Stimulated activated CD4-positive, alpha-beta T cell treated with anti-CD3 and anti-CD28 coated beads, Interleukin-4, amount 100 ng/mL, for 24 hours (primary cell): ENCODE measurements at regions not wholly inside any gene's neighbourhood (a gene's known extent, or its start where the extent isn't known, plus 50 kb on each side); places are given as distances from the start of the nearest gene placed in this dataset.

Source experiments
- DNase-seq: peaks from one replicate; pipeline ENCODE4 v3.0.0-alpha.2; 2020

DNA sequence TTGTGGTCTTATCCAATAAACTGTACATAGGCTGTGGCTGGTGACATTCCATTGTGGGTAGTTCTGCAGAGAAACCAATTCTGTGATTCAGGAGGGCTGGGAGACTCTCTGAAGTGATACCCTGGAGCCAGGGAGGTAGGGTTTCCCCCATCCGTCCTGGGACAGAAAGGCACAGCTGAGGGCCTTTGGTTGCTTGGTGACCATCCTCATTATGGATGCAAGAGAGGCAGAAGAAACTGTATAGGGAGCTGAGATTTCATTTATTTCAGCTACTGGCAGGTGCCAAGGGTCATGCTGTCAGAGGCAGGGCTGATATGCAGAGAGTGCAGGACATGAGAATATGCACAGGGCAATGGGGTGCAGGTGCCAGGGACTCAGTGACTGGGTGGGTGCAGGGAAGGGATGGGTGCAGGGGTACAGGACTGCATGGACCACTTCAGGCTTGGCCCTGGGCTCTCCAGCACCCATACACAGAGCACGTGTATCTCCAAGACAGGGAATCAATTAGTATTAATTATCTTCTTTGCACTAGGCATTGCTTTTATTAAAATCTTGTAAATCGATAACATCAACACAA, 236.5 kb downstream of the ICE1 start:
- no peak for DNase-seq

DNA sequence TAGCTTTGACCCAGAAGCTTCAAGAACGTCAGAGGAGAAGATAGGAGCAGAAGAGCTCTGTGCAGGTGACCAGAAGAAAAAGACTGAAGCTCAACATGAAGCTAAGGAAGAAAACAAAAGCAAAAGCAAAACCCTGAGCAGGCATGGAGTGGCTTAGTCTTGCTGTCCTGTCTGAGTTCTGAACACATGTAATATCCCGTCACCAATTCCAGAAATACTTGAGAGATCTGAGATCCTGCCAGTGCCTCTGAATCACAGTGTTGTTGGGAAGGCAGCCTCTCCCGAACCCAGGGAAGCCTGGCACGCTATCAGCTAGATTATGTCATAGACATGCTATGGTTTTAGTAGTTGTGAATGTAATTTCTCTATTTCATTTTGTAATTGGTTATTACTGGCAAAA, 235.7 kb downstream of the ICE1 start:
- DNase-seq, result no peak

DNA sequence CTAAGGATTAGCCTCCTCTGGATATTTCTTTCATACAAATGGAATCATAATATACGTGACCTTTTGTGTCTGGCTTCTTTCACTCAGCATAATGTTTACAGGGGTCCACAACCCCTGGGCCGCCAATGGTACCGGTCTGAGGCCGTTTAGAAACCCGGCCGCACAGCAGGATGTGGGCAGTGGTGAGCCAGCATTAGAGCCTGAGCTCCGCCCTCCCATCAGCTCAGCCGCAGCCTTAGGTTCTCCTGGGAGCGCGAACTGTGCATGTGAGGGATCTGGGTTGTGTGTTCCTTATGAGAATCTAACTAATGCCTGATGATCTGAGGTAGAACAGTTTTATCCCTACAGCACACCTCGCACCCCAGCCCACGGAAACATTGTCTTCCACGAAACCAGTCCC, 229.7 kb downstream of the ICE1 start:
- no peak for DNase-seq

DNA sequence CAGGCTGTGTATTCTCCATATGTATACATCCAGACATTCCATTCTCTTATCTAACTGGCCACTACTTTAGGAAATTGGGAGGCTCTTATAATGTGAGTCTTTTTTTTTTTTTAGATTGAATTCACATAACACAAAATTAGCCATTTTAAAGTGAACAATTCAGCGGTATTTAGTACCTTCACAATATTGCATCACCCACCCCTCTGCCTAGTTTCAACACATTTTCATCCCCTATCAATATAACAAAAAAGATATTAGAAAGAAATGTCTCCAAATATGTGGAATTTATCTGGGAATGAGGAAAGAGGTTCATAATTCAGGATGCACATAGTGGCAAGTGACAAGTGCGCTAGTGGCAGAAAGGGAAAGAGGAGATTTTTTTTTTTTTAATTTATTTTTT, 228.5 kb downstream of the ICE1 start:
- no peak for DNase-seq

DNA sequence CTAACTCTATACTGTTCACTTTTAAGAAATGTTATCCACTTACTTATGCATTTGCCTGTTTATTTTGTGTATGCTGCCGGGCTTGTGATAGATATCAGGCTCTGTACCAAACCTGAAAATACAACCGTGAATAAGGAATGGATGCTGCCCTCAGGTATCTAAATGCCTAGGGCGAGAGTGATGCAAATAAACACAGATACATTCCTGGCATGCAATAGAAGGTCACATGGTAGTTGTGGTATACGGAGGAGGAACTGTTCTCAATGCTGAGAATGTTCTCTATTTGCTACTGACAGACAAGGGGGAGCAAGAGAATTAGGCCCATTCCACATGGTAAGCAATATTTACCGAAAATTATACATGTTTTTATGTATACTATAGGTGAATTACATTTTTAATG, 227.8 kb downstream of the ICE1 start:
- no peak for DNase-seq

DNA sequence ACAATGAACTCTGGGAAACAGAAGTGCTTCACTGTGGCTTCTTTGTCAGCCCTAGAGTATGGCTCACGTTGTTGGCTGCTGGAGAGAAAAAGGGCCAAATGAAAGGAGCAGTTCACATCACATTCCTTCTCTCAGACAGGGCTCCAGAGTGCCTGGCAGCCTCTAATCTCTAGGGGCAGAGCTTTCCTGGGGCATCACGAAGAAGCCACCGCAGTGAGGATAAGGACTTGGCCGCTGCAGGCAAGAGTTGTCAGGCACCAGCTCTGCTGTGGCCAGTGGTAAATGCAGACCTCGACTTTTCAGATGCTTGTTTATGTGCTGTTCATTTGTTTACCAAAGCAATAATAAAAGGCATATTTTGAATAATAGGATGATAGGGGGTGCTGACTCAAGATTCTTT, 227.2 kb downstream of the ICE1 start:
- DNase-seq, result no peak

DNA sequence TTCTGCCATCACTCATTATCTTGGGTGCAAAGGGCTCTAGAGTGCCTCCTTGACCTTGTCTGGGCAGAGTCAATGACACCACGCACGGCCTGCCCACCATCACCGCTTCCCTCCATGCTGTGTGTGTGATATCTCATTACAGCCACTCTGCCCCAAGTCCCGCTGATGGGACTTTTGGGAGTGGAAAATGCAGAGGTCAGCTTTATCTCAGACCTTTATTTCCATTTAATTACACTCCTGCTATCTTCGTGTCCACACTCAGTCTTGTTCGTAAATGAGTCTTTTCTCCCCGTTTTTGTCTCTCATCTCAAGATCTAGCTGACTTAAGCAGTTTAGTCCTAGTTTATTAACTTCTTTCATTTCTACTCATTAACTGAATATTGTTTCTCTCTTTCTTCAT, 226.2 kb downstream of the ICE1 start:
- no peak for DNase-seq

DNA sequence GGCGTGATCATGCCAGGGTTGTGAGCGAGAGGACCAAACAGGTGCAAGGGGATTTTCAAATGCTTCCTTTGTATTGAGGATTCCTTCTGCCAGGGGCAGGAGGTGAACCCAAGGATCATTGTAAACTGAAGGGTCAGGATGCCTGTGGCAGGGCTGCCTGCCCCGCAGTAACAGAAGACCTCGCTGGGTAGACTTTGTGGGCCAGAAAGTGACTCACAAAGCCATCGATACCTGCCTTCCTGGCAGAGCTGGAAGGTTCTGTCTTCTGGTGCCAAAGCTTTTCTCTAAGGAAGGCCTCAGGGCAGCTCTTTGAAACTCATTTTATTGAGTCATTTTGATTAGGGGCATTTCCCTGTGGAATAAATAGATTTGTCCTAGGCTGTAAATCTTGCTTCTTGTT, 223.4 kb downstream of the ICE1 start:
- no peak for DNase-seq

DNA sequence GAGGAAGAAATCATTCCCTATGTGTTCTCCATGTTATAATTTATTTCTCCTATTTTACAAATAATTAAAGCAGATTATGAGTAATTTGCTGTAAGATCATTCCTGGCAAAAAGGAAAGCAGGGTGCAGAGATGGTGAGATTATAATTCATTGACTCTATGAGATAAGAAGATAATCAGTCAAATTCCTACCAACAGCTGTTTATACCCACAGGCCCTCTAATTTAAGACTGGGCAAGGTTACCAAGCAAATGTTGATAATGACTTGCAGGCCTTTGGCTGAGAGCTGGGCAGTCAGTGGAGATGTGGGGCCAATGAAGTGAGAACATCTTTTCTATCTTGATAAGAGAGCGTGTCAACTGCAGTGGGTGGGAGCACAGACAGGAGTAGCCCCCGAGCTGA, 222.7 kb downstream of the ICE1 start:
- no peak for DNase-seq

GRCh38 chr5:5644249-5644648, 221.8 kb downstream of the ICE1 start:
- no peak for DNase-seq

- no peak for DNase-seq
Observed at GRCh38 chr5:5643481-5643880, 221.0 kb downstream of the ICE1 start.

DNA sequence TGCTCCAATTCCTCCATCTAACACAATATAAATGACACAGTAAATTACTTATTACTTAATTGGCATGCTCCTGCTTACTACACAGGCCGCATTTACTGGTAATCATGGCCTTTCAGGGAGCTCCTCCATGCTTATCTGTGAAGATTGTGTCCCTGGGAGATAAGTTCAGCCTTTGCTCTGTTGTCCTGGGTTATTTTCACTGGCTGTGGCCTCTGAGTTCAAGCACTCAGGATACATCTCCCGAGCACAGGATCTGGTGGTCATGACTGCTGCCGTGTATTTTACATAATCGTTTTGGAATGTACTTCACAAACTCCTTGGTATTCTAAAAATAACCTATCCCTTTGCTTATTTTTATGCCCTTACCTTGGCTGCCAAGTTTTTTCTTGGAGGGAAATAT, 215.7 kb downstream of the ICE1 start:
- no peak for DNase-seq

- DNase-seq, result no peak
Observed at GRCh38 chr5:5637173-5637572, 214.7 kb downstream of the ICE1 start.

DNA sequence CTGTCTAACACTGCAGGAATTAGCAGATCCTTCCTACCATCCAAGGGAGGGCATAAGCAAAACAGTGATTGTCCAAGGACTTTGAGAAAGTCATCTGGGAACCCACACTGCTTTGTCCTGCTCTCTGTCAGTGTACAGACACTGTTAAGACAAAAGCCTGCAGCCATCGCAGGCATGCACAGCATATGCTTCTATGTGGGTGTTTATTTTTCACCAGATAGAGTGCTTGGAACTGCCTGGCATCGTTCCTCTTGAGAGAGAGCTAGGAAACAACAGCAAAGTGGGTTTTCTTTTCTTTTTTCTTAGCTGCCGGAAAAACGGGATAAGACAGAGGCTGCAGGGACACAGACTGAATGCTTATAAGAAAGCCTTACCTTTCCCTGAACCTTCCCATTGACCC, 212.3 kb downstream of the ICE1 start:
- no peak for DNase-seq

DNA sequence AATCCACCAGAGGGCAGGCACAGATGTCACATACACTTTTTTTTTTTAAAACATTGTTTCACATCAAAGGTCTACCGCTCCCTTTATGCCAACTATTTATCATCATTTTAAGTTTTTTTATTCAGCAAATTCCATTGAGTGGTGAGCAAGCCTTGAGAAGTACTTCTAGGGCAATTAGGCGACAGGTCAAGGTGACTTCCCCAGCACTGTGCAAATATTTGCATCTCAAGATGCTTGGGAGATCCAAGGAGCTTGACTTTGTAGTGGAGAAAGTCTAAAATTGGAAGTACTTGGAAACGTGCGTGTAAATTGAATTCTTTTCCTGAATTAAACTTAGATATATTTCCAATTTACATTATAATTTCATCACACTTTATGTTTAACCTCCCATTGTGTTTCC, 211.1 kb downstream of the ICE1 start:
- no peak for DNase-seq

GRCh38 chr5:5632678-5633077, 210.2 kb downstream of the ICE1 start:
- no peak for DNase-seq

DNA sequence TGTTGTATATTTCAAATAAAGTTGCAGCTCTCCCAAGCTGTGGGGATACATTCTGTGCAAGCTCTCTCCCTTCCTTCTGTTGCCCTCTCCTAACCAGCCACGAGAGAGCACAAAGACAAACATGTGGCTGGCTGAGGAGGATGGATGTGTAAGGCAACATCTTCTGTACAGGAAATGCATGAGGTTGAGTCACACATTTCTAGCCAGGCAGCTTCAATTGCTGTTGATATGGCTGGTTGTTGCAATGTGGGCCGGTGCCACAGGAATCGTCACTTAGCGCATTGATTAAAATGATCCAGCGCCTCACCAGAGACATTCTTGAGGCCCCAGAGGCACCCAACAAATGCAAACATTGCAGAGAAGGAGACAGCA, 207.1 kb downstream of the ICE1 start:
- no peak for DNase-seq

GRCh38 chr5:5628866-5629606, 206.6 kb downstream of the ICE1 start:
- DNase-seq, result no peak

DNA sequence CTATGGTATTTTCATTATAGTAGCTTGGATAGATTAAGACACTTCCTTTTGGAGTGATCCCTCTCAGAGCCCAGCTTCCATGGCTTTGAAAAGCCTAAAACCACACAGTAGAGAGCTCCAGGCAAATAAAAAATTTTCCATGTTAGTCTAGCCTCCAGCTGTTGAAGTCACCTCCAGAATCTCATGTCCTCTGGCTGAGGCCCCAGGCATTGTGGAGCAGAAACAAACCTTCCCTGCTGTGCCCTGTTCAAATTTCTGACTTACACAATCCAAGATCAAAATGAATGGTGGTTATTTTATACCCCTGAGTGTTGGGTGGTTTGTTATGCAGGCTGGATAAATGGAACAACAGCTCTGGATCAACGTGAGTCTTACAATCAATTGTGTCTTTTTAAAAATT, 203.9 kb downstream of the ICE1 start:
- no peak for DNase-seq

- no peak for DNase-seq
Observed at GRCh38 chr5:5625491-5625890, 203.0 kb downstream of the ICE1 start.

DNA sequence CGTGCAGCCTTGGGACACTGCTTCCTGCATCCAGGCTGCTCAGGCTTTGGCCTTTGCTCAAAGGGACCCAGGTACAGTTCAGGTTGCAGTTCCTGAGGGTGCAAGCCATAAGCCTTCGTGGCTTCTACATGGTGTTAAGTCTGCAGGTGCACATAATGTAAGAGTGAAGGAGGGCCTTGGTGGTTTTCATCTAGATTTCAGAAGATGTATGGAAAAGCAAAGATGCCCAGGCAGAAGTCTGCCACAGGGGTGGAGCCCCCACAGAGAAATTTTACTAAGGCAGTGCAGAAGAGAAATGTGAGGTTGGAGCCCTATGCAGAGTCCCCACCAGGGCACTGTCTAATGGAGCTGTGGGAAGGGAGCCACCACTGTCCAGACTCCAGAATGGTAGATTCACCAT, 200.9 kb downstream of the ICE1 start:
- DNase-seq, result no peak

DNA sequence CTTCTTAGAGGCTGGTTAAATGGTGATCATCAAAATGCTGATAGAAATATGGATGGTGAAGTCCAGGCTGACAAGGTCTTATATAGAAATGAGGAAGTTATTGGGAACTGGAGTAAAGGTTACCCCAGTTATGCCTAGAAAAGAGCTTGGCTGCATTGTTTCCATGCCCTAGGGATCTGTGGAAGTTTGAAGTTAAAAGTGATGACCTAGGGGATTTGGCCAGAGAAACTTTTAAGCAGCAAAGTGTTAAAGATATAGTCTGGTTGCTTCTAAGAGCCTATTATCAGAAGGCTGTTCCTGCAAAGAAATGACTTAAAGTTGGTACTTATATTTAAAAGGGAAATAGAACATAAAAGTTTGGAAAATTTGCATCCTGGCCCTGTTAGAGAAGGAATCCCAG, 200.3 kb downstream of the ICE1 start:
- DNase-seq, result no peak

DNA sequence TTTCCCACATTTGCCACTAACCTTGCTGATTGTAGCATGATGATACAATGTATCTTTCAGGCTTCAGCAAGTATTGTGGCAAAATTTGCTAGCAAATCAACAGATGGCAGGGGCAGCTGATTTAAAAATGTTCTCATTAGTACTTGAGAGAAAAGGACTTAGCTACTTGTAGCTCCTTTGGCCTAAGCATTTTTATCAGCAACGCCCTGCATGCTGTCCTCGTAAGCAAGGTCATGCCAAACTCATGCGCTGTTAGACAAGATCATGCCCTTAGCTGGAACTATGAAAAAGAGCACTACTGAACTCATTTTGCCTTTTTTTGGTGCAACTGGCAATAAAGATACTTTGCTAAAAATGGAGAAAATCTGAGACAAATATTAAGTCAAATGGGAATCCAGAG, 197.1 kb downstream of the ICE1 start:
- DNase-seq, result no peak

DNA sequence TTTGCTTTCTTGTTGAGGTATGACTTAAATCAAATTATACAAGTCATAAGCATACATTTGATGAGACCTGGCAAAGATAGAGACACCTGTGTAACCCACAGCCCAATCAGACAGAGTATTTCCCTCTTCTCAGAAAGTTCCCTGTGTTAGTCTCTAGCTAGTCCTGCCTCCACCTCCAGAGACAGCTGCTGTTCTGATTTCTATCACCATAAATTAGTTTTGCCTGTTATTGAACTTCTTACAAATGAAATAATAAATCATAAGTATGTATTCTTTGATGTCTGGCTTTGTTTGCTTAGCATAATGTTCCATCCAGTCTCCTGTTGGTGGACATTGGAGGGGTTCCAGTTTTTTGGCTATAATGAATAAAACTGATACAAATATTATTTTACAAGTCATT, 194.5 kb downstream of the ICE1 start:
- DNase-seq, result no peak

GRCh38 chr5:5616247-5616895, 193.9 kb downstream of the ICE1 start:
- DNase-seq, result no peak
